Activated naive CD4-positive, alpha-beta T cell treated with anti-CD3 and anti-CD28 coated beads, Interleukin-2, amount 50 U/mL, for 24 hours (primary cell): ENCODE measurements at regions not wholly inside any gene's neighbourhood (a gene's known extent, or its start where the extent isn't known, plus 50 kb on each side); places are given as distances from the start of the nearest gene placed in this dataset.

ENCODE experiments used
- H3K27ac Mint-ChIP-seq: one replicate; pipeline ENCODE4 v1.8.0; 2021; ENCODE audit warnings: mild to moderate bottlenecking, mixed read lengths
- H3K27me3 Mint-ChIP-seq: one replicate; pipeline ENCODE4 v1.8.0; 2021; ENCODE audit warnings: mixed read lengths
- H3K36me3 Mint-ChIP-seq: one replicate; pipeline ENCODE4 v1.8.0; 2021; ENCODE audit warnings: mixed read lengths
- H3K4me1 Mint-ChIP-seq: one replicate; pipeline ENCODE4 v1.8.0; 2021; ENCODE audit warnings: mixed read lengths
- H3K4me3 Mint-ChIP-seq: one replicate; pipeline ENCODE4 v1.8.0; 2021; ENCODE audit warnings: mild to moderate bottlenecking, mixed read lengths
- H3K9me3 Mint-ChIP-seq: one replicate; pipeline ENCODE4 v1.8.0; 2021; ENCODE audit warnings: mixed read lengths

GRCh38 chr4:14124816-14125215 lies 497.3 kb upstream of the BOD1L1 start:
- H3K27me3 Mint-ChIP-seq: peaks cover 2% of the 10 kb centered on the region
- no peaks in the 10 kb centered on the region for H3K36me3 Mint-ChIP-seq
- no peak overlapping the region for H3K27ac Mint-ChIP-seq
- H3K4me1 Mint-ChIP-seq: no peaks in the 10 kb centered on the region
- peaks cover 4% of the 10 kb centered on the region for H3K9me3 Mint-ChIP-seq
- H3K4me3 Mint-ChIP-seq: no peak overlapping the region

GRCh38 chr4:14125375-14126129 lies 498.0 kb upstream of the BOD1L1 start:
- no peak overlapping the region for H3K27ac Mint-ChIP-seq
- peaks cover 4% of the 10 kb centered on the region for H3K9me3 Mint-ChIP-seq
- H3K36me3 Mint-ChIP-seq: no peaks in the 10 kb centered on the region
- peaks cover 2% of the 10 kb centered on the region for H3K27me3 Mint-ChIP-seq
- no peaks in the 10 kb centered on the region for H3K4me1 Mint-ChIP-seq
- H3K4me3 Mint-ChIP-seq: no peak overlapping the region

- H3K9me3 Mint-ChIP-seq: no peaks in the 10 kb centered on the region
- H3K4me3 Mint-ChIP-seq: no peak overlapping the region
- H3K4me1 Mint-ChIP-seq: no peaks in the 10 kb centered on the region
- H3K27ac Mint-ChIP-seq: no peak overlapping the region
- peaks cover 6% of the 10 kb centered on the region for H3K27me3 Mint-ChIP-seq
- no peaks in the 10 kb centered on the region for H3K36me3 Mint-ChIP-seq
Observed at GRCh38 chr4:14130551-14130950, 503.0 kb upstream of the BOD1L1 start.

GRCh38 chr4:14131335-14131734 lies 503.8 kb upstream of the BOD1L1 start:
- peaks cover 6% of the 10 kb centered on the region for H3K27me3 Mint-ChIP-seq
- no peaks in the 10 kb centered on the region for H3K36me3 Mint-ChIP-seq
- no peak overlapping the region for H3K27ac Mint-ChIP-seq
- no peaks in the 10 kb centered on the region for H3K9me3 Mint-ChIP-seq
- no peak overlapping the region for H3K4me3 Mint-ChIP-seq
- H3K4me1 Mint-ChIP-seq: no peaks in the 10 kb centered on the region

- Mint-ChIP-seq H3K27ac (no peak overlapping the region), H3K4me3 (no peak overlapping the region), H3K36me3 (no peaks in the 10 kb centered on the region), H3K9me3 (no peaks in the 10 kb centered on the region), H3K27me3 (peaks cover 6% of the 10 kb centered on the region), H3K4me1 (no peaks in the 10 kb centered on the region)
Observed at GRCh38 chr4:14132301-14132700, 504.8 kb upstream of the BOD1L1 start.

- Mint-ChIP-seq H3K27ac (no peak overlapping the region), H3K4me3 (no peak overlapping the region), H3K9me3 (no peaks in the 10 kb centered on the region), H3K4me1 (no peaks in the 10 kb centered on the region), H3K27me3 (peaks cover 4% of the 10 kb centered on the region), H3K36me3 (no peaks in the 10 kb centered on the region)
Observed at GRCh38 chr4:14138106-14138505, 510.6 kb upstream of the BOD1L1 start.

GRCh38 chr4:14143892-14144291 lies 516.4 kb upstream of the BOD1L1 start:
- Mint-ChIP-seq H3K9me3 (no peaks in the 10 kb centered on the region), H3K36me3 (no peaks in the 10 kb centered on the region), H3K4me3 (no peak overlapping the region), H3K27me3 (no peaks in the 10 kb centered on the region), H3K27ac (no peak overlapping the region), H3K4me1 (no peaks in the 10 kb centered on the region)

- Mint-ChIP-seq H3K27me3 (no peaks in the 10 kb centered on the region), H3K9me3 (no peaks in the 10 kb centered on the region), H3K4me1 (no peaks in the 10 kb centered on the region), H3K27ac (no peak overlapping the region), H3K4me3 (no peak overlapping the region), H3K36me3 (no peaks in the 10 kb centered on the region)
Observed at GRCh38 chr4:14149176-14150053, 521.9 kb upstream of the BOD1L1 start.

GRCh38 chr4:14151101-14151500 lies 523.6 kb upstream of the BOD1L1 start:
- Mint-ChIP-seq H3K4me3 (no peak overlapping the region), H3K36me3 (no peaks in the 10 kb centered on the region), H3K27ac (no peak overlapping the region), H3K27me3 (peaks cover 3% of the 10 kb centered on the region), H3K4me1 (no peaks in the 10 kb centered on the region), H3K9me3 (no peaks in the 10 kb centered on the region)

- peaks cover 3% of the 10 kb centered on the region for H3K27me3 Mint-ChIP-seq
- H3K36me3 Mint-ChIP-seq: no peaks in the 10 kb centered on the region
- H3K4me1 Mint-ChIP-seq: no peaks in the 10 kb centered on the region
- H3K9me3 Mint-ChIP-seq: no peaks in the 10 kb centered on the region
- H3K27ac Mint-ChIP-seq: no peak overlapping the region
- no peak overlapping the region for H3K4me3 Mint-ChIP-seq
Observed at GRCh38 chr4:14152834-14153519, 525.5 kb upstream of the BOD1L1 start.

GRCh38 chr4:14155803-14156202 lies 528.3 kb upstream of the BOD1L1 start:
- Mint-ChIP-seq H3K27me3 (peaks cover 3% of the 10 kb centered on the region), H3K9me3 (no peaks in the 10 kb centered on the region), H3K4me3 (no peak overlapping the region), H3K27ac (no peak overlapping the region), H3K36me3 (no peaks in the 10 kb centered on the region), H3K4me1 (no peaks in the 10 kb centered on the region)

- no peak overlapping the region for H3K27ac Mint-ChIP-seq
- no peaks in the 10 kb centered on the region for H3K9me3 Mint-ChIP-seq
- H3K4me3 Mint-ChIP-seq: no peak overlapping the region
- H3K27me3 Mint-ChIP-seq: peaks cover 3% of the 10 kb centered on the region
- no peaks in the 10 kb centered on the region for H3K36me3 Mint-ChIP-seq
- no peaks in the 10 kb centered on the region for H3K4me1 Mint-ChIP-seq
Observed at GRCh38 chr4:14157262-14157661, 529.7 kb upstream of the BOD1L1 start.

GRCh38 chr4:14165222-14165920 lies 537.8 kb upstream of the BOD1L1 start:
- H3K4me1 Mint-ChIP-seq: no peaks in the 10 kb centered on the region

GRCh38 chr4:14167876-14168510 lies 540.5 kb upstream of the BOD1L1 start:
- H3K4me3 Mint-ChIP-seq: no peak overlapping the region
- no peaks in the 10 kb centered on the region for H3K9me3 Mint-ChIP-seq
- no peaks in the 10 kb centered on the region for H3K36me3 Mint-ChIP-seq
- H3K27ac Mint-ChIP-seq: no peak overlapping the region
- peaks cover 2% of the 10 kb centered on the region for H3K27me3 Mint-ChIP-seq
- H3K4me1 Mint-ChIP-seq: no peaks in the 10 kb centered on the region

More at GRCh38 chr4:14165222-14165920, 537.8 kb upstream of the BOD1L1 start:
- Mint-ChIP-seq H3K27ac (no peak overlapping the region), H3K27me3 (peaks cover 2% of the 10 kb centered on the region), H3K9me3 (no peaks in the 10 kb centered on the region), H3K4me3 (no peak overlapping the region), H3K36me3 (no peaks in the 10 kb centered on the region)

GRCh38 chr4:14168919-14169318 lies 541.4 kb upstream of the BOD1L1 start:
- H3K36me3 Mint-ChIP-seq: no peaks in the 10 kb centered on the region
- no peaks in the 10 kb centered on the region for H3K9me3 Mint-ChIP-seq
- no peaks in the 10 kb centered on the region for H3K4me1 Mint-ChIP-seq
- no peak overlapping the region for H3K27ac Mint-ChIP-seq
- no peaks in the 10 kb centered on the region for H3K27me3 Mint-ChIP-seq
- H3K4me3 Mint-ChIP-seq: no peak overlapping the region
